HG03060 (cell line): ENCODE measurements at regions not wholly inside any gene's neighbourhood (a gene's known extent, or its start where the extent isn't known, plus 50 kb on each side); places are given as distances from the start of the nearest gene placed in this dataset.

ENCODE experiments used
- ATAC-seq: cut with Tn5 transposase; IDR thresholded peaks from one replicate; pipeline ENCODE4 v1.9.1; 2021; ENCODE audit warnings: low read depth, moderate number of reproducible peaks; ENCODE audit not compliant: unreplicated experiment

GRCh38 chr9:2991292-2991691 lies 147.4 kb upstream of the PUM3 start:
- ATAC-seq: no peak

DNA sequence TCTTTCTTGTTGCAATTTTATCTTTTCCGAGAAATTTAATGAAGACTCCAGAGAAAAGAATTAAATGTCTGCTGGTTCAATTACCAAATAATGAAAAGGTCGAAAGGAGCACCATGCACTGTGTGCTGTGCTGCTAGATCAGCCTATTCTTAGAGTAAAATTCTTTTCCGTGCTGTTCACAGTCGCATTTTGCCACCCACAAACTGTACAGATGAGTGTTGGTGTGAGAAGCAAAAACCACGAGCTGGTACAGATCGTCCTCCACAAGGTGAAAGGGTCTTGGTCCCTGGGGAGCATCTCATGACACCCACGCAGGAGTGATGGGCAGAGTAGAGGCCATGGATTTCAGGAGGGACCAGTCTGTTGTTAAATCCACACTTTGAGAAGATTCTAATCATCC lies 143.8 kb upstream of the PUM3 start:
- ATAC-seq: no peak

- no peak for ATAC-seq
Measured at GRCh38 chr9:2985343-2985742, 141.4 kb upstream of the PUM3 start.

GRCh38 chr9:2984491-2984890 lies 140.6 kb upstream of the PUM3 start:
- ATAC-seq: no peak

DNA sequence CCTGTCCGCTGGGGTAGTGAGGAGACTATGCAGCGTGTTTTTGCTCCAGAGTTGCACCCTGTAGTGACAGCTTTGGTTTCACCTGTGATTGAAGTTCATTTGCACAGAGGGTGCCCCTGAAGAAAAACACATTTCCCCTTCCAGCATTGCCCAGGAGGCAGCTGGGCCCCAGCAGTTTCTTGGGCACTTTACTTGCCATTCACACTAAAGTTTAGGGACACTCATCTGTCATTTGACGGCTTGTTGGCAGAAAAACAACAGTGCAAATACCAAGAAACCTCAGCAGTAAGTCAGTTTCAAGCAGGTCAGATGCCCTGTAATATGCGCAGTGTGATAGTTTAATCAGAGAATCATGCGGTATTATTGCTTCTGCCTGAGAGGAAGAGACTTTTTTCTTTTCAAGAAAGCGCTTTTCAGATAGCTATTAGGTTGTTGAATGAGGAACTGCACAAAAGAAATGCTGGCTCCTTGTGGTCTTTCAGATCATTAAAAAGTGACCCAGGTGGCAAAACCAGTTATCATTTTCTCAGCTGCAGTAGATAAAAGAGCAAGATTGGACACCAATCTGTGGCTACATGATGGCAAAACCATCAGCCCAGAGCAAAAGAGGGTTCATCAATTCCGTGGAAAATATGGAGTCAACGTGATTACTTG lies 136.2 kb upstream of the PUM3 start:
- no peak for ATAC-seq

DNA sequence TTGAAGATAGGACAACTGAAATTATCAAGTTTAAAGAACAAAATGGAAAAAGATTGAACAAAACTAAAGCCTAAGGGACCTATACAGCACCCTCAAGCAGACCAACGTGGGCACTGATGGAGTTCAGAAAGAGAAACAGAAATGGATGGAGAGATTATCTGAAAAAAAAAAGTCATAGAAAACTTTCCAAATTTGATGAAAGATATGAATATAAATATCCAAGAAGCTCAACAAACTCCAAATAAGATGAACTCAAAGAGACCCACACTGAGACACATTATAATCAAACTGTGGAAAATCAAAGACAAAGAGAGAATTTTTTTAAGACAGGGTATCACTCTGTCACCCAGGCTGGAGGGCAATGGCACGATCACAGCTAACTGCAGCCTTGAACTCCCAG lies 128.6 kb upstream of the PUM3 start:
- no peak for ATAC-seq

DNA sequence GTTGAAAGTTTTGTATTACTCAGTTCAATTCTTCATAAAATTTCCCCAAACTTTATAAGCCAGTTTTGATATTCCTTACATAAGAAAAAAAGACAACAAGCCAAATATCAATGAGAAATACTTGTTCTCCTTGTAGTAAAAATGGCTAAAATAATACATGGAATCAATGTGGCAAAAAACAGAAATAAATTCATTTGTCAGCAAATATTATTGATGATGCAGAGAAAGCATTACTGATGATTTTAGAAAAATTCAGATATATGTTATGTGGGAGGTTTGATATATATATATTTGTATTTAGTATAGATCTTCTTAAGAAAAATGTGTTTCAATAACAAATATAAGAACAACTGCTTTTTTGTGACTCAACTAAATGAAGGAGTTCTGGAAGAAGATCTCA lies 127.0 kb upstream of the PUM3 start:
- no peak for ATAC-seq

- ATAC-seq: no peak
Measured at GRCh38 chr9:2967766-2968165, 123.9 kb upstream of the PUM3 start.

- ATAC-seq: no peak
Measured at GRCh38 chr9:2966565-2967300, 122.8 kb upstream of the PUM3 start.

GRCh38 chr9:2964470-2964869 lies 120.6 kb upstream of the PUM3 start:
- no peak for ATAC-seq

DNA sequence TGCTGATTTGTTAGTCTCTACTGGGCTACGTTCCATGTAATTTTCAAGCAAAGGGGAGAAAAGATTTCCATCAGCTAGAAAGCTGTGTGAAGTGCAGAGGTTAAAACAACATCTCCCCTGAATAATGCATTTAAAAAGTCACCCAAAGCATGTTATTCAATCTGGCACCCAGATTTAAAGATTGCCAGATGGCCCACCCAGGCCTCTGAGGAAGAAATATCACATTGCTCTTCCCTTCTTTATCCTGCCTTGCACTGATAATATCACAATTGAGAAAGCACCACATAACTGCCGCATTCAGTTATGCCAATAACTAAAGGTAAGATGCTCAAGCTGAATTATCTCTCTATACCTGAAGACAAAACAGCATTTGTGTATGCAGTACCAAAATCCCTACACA lies 119.4 kb upstream of the PUM3 start:
- ATAC-seq: no peak

- ATAC-seq: no peak
Measured at GRCh38 chr9:2962471-2963172, 118.7 kb upstream of the PUM3 start.

DNA sequence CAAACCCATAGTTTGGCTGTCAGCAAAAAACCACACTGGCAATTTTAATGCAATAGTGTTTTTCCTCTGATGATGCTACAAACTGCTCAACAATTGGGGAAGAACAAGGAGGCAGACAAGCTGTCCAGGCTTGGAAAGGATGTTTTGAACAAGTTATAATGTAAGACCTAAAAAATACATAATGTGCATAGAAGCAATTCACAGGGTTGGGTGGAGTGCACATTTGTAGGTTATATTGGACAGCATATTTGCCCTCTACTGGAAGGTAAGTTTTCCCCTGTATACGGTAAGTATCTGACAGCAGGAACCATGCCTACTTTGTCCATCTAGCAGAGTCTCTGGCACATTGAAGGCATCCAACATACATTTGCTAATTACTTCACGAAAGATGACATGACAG lies 114.3 kb upstream of the PUM3 start:
- ATAC-seq: no peak

- ATAC-seq: no peak
Measured at GRCh38 chr9:2957656-2958200, 113.8 kb upstream of the PUM3 start.

- no peak for ATAC-seq
Measured at GRCh38 chr9:2955575-2955974, 111.7 kb upstream of the PUM3 start.

- no peak for ATAC-seq
Measured at GRCh38 chr9:2939368-2939767, 95.5 kb upstream of the PUM3 start.

DNA sequence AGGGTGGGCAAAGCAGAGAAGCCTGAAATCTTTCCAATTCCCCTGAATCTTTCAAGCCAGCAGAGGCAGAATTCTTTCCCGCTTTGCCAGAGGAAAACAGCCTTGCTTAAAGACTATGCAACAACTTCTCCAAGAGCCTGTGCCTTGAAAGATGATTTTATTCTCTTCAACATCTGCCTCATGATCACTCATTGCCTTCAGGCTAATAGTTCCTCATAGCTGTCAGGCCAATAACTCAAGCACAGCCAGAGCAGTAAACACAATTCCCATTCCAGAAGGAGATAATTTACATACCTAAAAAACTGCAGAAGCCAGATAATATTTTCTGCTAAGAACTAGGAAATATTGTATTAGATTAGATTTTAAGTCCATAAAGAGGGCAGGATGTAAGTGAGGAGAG lies 92.3 kb upstream of the PUM3 start:
- no peak for ATAC-seq

DNA sequence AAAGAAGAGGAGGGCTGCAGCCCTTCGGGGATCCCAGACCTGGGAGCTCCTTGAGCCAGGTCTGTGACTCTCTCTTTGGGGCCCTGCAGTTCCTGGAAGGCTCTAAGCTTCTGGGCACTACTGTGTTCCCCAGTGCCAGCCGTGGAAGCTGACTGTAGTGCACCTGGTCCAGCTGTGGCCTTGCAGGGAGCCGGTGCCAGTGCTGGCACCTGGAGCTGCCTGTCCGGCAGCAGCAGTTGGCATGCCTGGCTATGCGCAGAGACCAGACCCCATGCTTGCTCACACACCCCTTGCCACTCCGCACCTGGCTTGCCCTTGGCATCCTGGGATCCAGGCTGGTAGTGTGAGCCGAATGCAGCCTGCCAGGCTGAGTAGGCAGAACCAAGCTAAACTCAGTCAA lies 91.0 kb upstream of the PUM3 start:
- no peak for ATAC-seq

GRCh38 chr9:2934241-2934650 lies 90.4 kb upstream of the PUM3 start:
- no peak for ATAC-seq

- no peak for ATAC-seq
Measured at GRCh38 chr9:2933165-2934095, 89.5 kb upstream of the PUM3 start.
